ENCODE measurements at regions not wholly inside any gene's neighbourhood (a gene's known extent, or its start where the extent isn't known, plus 50 kb on each side); places are given as distances from the start of the nearest gene placed in this dataset.

DNA sequence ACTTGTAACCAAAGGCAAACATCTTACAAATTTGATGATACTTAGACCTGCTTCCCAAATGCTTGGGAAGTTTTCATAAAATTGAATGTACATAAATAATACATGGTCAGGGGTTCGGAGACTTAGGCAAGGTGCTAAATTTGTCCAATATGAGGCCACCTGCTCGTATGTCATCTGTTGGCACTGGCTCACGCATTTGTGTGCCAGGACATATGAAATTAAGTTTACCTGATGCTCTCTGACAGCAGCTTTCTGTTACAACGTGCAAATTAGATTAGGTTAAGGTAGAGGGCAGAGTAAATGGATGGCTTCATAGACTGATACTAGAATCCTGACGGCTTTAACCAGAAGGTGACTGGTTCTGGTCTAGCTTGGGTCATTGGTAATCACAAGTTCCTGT is 970.3 kb upstream of the RBFOX1 start:
- no peak for FAIRE-seq

DNA sequence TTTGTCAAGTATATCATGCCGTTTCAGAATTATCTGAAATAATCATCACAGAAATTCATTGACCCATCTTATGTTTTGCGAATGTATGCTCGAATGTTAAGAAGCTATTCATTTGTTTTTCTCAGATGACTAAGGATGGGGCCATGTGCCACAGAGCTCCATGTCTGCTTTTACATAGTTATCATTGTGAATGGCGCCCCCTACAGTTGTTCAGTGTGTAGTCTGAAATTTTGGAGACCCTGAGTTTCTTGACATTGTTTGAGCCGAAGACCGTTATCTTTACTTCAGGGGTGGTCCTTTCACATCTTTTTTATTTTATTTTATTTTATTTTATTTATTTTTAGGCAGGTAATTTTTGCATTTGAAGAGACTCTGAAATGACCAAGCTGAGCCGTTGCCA is 972.0 kb upstream of the RBFOX1 start:
- FAIRE-seq: no peak

DNA sequence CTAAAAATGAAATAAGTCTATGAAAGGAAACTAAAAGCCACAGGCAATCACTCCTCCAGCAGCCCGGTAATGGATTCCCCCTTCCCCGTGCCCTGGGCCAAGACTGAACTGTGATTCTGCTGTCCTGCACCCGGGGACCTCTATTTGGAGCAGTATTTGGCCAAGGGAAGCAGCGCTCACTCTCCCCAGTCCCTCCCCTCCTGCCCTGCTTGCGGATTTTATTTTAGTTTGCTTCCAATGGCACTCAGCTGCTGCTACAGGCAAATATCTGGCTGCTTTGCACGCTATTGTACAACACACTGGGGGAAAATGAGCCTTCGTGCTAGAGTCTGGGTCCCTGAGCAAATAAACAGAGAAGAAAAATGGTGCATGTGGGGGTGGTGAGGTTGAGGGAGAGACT is 975.7 kb upstream of the RBFOX1 start:
- no peak for FAIRE-seq

DNA sequence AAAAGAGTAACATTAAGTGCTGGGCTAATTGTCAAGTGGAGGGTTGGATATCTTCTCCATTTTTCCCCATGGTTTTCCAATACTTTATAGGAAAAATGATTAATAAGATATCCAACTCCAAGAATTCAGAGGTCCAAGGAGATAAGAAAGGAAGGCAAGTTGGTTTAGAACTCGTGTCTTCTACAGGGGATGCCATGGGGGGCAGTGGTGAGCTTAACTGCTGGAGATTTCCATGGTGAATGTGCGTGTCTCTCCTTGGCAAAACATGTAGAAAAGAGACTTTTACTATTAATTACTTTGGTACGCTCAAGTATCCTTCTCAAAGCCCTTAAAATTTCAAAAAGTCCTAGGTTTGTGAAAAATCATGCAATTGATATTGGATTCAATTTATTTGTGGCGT is 982.9 kb upstream of the RBFOX1 start:
- FAIRE-seq: no peak

DNA sequence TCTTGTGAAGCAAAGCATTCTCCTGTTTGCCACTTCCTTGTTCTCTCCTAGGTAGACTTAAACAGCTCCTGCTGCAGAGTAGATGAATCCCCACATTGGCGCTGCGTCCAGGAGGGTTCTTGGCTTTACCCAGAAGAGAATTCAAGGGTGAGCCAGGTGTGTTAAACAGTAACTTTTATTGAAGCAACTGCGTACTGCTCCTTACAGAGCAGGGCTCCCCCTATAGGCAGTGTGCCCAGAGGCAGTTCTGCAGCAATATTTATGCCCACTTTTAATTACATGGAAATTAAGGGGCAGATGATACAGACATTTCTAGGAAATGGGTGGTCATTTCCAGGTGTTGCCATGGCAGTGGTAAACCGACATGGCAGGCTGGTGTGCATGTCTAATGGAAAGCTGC is 987.6 kb upstream of the RBFOX1 start:
- no peak for FAIRE-seq

DNA sequence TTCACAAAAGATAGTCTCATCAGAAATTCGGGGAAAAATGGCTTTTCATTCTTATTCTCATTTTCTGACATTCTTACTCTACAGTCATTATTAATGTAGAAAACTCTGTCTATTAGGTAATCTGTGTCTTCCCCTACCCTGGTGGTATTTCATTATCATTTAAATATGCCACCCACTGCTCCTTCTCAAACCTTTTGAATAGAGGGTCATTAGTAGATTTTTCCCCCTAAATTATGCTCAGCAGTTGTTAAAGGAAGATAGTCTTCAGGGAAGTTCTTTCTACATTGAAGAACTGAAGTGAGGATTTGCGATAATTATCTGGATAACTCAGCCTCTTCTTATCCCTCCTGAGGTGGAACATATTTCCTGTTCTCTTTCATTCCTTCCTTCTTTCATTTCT is 989.5 kb upstream of the RBFOX1 start:
- no peak for FAIRE-seq

DNA sequence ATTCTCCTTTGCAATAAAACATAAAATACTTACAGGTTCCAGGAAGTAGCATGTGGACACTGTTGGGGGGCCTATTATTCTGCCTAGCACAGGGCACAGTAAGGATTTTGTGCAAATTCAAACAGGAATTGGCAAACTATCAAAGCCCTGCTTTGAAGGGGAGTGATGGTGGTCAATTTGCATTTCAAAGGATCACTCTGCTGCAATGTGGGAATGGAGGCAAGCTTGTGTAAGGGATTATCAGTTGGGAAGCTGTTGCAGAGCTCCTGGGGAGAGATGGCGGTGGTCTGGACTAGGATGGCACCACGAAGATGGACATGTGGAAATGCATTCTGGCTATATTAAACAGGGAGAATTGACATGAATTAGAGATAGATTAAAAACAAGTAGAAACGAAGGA is 990.7 kb upstream of the RBFOX1 start:
- no peak for FAIRE-seq

DNA sequence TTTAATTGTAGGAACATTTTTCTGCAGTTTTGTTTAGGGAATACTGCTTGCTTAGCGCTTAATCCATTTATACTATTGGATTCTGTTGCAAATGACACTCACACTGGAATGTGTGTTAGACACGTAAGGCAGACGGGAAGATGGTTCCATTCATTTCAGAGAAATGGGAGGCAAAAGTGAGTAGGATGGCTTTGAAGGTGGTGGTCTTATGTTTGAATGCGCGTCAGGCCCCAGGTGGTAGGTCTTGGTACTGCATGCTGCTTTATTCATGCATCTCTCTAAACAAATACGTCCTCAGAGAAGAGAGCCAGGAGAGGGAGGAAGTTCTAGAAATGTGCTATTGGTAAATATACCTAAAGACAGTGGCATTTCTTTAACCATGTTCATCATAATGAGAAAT is 997.6 kb upstream of the RBFOX1 start:
- FAIRE-seq: no peak

DNA sequence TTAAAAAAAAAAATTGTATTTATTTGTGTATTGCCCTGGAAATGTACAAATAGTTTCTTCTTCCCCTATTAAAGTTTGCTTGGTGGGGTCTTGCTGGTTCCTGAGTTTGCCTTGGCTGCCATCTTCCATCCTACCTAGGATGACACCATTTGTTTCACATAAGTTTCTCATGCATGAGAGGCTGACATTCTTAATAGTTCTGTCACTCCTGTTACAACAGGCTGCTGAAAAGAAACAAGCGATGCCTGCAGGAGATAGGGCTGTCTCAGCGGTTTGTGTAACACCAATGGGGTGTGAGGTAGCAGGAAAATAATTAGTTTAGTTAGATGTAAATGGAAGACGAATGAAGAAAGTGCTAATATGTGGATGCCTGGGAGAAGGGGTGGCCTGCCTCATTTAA is 1000.9 kb upstream of the RBFOX1 start:
- no peak for FAIRE-seq

DNA sequence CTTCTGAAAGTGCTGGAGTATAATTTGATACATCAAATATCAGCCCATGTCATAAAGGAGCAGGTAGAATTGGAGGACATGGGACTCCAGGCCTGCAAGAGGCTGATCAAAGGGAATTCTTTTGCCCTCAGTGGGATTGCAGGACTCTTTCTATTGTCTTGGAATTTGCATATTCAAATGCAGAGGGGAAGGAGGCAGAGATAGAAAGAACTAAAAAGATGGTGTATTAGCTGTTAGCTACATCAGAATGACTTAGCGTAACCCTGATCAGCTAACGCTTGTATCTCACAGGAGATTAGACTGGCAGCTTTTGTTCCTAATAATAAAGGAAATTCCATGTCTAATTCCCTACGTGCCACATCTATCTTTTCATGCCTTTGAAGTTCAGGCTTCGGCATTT is 1014.7 kb upstream of the RBFOX1 start:
- no peak for FAIRE-seq

DNA sequence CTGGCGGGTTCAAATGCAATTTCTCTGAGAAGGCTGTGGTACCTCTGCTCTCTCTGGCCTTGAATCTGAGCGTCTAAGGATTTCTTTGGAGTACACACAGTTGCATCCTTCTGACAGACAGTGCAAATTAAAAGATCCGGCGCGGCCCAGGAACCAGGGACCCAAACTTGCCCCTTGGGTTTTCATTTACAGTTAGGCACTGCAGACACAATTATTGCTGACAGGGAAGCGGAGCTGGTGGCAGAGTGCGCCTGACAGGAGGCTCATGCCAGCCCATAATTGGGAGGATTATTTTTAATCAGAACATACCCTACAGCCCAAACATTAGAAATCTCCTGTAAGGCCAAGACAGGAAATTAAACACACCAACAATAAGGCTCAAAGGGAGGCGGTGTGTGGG is 1023.4 kb upstream of the RBFOX1 start:
- no peak for FAIRE-seq

DNA sequence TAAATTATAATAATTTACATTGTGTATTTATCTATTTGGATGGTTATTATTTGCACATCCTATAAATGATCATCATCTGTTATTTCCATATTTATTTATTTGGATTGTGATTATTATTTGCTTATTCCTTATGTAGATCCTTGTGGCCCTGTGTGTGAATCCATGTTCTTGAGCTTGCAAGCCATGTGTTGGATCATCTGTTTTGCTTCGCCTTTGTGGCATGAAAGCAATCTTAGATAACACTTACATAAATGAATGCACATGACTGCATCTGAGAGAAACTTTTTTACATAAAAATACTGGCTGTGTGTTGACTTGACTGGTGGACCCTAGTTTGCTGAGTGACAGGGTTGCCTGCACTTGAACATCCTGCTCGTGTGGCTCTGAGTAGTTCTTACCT is 1024.5 kb upstream of the RBFOX1 start:
- FAIRE-seq: no peak

DNA sequence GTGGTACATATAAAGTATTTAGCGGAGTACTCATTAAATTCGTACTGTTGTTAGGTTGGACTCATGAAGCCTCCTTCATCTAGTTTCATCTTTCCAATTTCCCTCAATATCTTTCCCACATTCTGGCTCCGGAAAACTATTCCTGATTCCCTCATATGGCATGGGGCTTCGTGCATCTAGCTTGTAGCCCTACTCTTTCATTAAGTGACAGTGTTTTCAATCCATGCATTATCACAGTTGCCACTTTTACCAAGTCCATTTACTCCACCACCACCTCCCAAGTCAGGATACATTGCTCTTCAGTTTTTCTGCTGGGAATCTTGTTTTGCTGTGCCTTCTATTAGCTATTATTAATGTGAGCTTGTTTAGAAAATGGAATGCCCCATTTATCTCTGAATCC is 1032.1 kb upstream of the RBFOX1 start:
- FAIRE-seq: no peak

DNA sequence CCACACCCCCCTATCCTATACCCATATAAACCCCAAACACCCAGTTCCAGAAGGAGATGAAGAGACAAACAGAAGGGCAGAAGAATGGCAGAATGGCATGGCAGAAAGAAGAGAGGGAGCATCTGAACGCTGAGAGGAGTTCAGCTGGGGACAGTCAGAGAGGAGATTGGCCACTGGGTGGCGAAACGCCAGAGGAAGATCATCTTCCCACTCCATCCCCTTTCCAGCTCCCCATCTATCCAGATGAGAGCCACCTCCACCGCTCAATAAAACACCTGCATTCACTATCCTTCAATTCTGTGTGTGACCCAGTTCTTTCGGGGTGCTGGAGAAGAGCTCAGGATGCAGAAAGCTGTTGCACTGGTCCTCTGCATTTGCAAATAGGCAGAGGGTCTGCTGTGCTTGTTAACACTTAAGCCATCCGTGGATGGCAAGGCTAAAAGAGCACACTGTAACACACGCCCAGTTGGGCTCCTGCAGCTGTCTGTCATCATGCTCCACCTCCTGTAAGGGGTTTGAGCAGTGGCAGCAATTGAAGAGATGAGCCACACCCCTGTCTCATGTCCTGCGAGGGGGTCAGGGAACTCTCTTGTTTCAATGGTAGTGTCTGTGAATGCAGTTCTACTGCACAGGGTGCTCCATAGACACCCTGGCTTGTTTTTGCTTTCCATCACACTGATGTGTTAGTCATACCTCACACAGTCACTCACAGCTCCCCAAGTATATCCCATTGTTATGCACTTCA is 1034.8 kb upstream of the RBFOX1 start:
- FAIRE-seq: no peak

DNA sequence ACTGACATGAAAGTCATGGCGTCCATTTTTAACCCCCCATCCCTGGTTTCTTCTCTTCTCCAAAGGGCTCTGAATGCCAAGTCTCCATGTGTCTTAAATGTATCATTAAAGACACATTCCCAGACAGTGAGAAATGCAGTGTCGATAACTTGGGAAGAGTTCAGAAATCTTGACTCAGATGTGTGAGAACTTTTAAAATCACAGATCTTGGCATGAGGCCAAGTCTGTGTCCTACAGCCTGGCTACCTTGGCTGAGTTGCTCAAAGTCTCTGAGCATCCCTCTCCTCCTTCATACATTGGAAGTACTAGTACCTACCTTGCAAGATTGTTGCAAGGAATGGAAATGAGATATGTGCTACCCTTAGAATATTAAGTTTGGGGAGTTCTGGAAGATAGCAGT is 1046.5 kb upstream of the RBFOX1 start:
- FAIRE-seq: no peak

DNA sequence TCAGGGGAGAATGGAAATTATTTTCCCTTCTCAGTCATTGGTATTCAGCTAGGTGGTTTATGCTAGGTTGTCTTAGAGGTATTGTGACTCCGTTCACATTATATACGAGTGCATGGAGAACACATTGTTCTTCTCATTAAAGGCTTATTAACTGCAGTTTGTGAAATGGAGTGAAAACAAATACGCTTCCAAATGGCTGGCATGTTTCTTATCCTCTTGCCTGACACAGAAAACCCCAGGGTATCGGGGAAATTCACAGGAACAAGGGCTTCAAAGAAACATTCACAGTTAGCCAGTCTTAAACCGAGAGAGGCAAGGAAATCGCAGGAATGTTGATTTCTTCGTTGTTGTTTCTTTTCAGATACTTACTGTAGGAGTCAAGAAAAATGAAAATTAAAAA is 1047.9 kb upstream of the RBFOX1 start:
- FAIRE-seq: no peak

DNA sequence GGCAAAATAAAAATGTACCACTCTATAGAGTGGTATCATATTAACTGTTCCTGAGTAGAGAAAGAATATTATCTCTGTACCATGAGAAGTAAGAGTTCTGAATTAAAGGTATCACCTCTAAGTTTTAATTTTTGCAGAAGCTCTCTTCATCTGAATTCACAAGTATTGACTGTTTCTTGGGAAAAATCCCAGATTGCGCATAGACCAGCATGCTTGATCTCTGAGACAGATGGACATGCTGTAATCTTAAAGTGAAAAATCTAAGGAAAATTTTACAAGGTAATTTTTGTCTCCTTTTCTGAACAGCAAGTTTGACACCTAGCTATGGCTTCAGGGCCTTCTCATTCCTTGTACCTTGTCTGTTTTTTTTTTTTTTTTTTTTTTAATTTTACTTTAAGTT is 1050.7 kb upstream of the RBFOX1 start:
- no peak for FAIRE-seq

DNA sequence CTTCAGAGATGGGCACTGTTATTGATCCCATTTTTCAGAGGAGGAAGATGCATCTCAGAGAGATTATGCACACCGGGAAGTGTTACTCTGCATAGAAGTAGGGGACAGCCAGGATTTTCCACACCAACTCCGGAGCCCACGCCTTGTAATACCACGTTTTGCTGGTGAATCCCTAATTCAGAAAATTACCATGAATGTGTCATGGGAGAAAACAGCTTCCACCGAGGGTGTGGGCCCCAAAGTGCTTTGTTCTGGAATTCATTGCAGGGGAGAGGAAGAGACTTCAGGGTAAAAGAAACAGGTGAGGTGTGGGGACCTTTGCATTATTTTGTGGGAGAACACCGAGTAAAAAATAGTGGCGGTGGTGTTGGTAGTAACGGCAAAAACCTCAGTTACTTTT is 1051.4 kb upstream of the RBFOX1 start:
- FAIRE-seq: no peak

DNA sequence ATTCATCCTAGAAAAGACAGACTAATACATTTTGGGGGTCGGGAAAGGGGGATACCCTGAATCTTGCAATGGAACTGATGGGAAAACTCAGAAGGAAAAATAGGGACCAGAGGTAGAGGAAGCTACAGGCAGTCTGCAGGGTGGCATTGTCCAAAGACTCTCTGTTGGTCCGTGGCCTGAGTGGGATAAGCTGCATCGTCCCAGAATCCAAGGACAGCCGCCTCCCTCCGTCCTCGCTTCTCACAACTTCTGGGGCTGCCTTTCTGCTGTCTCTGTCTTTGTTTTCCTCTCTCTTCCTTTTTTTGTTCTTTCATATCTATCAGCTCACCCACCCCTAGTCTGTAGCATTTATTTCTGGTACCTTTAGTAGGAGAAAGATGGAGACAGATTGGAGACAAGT is 1052.6 kb upstream of the RBFOX1 start:
- FAIRE-seq: no peak

DNA sequence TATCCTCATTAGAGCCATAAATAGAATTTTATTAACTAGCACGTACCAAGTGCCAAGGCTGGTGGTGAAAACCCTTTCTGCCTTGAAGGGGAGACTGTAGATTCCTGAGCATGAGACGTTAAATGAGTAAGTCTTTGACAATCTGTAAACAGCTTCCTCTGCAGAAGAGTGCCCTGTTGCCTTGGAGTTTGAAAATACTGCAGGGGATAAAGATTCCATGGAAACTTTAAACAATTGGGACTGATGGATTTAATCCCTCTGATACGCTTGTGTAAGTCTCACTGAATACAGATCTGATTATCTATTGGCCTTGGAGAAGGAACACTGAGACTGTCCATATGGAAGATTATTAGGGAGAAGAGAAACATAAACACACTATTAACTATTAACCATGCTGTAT is 1053.4 kb upstream of the RBFOX1 start:
- FAIRE-seq: no peak

DNA sequence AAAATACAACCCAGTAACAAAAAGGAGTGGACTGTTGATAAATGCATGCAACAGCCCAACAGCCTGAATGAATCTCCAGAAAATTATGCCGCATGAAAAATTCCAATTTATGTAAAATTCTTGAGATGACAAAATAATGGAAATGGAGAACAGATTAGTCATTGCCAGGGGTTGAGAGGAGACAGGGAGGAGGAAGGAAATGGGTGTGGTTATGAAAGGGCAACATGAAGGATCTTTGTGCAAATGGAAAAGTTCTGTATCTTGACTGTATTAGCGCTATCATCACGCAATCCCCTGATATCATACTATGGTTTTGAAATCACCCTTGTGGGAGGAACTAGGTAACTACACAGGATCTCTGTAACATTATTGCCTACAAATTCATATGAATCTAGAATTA is 1058.3 kb upstream of the RBFOX1 start:
- FAIRE-seq: no peak

DNA sequence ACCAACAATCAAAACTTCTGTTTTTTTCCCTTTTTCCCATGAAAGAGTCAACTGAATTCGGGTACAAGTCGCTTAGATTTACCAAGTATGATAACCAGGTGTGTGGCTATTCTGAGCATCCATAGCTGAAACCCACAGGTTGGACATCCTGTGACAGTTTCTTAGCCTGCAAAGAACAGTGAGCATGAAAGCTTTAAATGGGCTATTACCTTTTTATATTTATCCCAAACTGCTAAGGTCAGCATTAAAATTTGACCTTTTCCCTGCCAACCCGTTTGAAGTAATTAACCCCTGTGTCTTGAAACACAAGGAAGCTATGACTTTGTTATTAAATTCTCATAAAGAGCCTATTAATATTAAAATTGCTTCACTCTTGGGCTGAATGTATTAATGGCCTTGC is 1065.0 kb upstream of the RBFOX1 start:
- FAIRE-seq: no peak

DNA sequence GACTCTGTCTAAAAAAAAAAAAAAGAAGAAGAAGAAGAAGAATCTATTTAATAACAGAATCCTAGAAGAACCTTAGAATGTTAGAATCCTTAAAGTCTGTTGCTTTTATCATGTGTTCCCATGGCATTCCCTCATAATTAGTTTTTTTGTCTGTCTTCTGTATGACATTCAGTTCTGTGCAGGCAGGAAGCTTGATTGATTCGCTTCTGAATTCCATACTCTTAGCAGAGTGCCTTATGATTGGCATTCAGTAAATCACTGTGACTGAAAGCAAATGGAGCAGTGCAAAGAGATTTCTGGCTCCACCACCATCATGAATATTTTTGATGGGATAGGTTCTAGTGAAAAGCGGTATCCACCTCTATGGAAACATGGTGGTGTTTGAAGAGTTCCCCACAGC is 1065.9 kb upstream of the RBFOX1 start:
- no peak for FAIRE-seq

DNA sequence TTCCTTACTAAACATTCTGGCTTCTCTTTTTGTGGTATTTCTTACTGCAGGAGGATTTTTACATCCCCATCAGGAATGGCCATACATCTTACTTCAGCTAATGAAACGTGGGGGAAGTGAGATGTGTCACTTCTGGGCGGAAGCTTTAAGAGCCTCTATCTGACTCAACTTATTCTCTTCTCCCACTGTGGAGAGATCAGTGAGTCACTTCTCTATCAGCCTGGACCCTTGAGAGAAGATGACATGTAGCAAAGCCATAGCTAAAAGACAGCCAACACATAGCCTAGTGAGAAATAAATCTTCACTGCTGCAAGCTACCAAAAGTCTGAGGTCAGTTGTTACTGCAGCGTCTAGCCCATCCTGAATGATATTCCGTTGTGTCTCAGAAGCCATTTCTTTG is 1066.7 kb upstream of the RBFOX1 start:
- FAIRE-seq: no peak

DNA sequence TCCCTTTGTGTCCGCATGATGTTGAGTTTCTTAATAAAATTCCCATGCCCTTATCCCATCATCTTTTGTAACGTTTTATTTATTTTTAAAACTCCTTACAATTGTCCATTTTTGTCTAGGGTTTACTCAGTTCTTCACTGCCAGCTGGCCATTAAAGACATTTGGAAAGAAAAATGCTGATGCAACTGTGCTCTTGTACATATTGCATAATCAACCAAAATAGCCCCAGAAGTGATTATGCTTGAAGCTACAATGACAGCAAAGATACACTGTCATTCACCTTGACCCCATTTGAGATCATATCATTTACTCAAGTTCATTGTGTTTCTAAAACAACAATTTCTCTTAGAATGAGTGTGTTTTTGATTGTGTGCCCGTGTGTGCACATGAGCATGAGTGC is 1074.6 kb upstream of the RBFOX1 start:
- no peak for FAIRE-seq

DNA sequence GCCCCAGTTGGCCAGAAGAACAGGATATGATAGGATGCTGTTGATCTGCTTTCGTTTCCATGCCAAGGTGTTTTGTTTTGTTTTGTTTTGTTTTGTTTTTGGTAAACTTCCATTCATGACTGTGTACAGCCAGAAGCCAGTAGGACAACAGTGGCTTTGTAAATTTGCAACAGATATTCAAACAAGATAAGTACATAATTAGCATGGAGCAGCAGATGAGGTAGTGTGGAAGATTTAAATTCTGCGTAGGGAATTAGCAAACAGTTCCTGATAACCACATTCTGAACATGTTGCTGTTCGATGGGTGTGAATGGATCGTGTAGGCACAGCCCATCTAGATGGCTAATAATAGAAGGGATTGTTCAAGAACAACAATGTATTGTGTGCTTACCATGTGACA is 1080.1 kb upstream of the RBFOX1 start:
- FAIRE-seq: no peak

Data from endometrium (tissue), 2 donors.